Vagina (tissue), 2 donors: ENCODE measurements at regions not wholly inside any gene's neighbourhood (a gene's known extent, or its start where the extent isn't known, plus 50 kb on each side); places are given as distances from the start of the nearest gene placed in this dataset.

Experiments
- CTCF ChIP-seq, 3 experiments: fragments of 450-650 bp in 2 of 3; fragments of 200-600 bp in 1 of 3; sonication (generic) in 1 of 3; IDR thresholded peaks; one replicate each; pipeline ENCODE4 v1.5.1; 2017 to 2019; ENCODE audit warnings: antibody characterized with exemption in 3 of 3, mild to moderate bottlenecking in 2 of 3, moderate library complexity in 2 of 3
- POLR2AphosphoS5 ChIP-seq, 2 donors: sonication (generic); formaldehyde crosslinking; IDR thresholded peaks; one replicate each; pipeline ENCODE4 v1.9.0; 2017; ENCODE audit warnings: antibody characterized with exemption in 2 of 2, mild to moderate bottlenecking in 2 of 2, low read depth in 1 of 2; ENCODE audit not compliant: insufficient read depth in 1 of 2

GRCh38 chr2:118371515-118371914 lies 283.2 kb downstream of the INSIG2 start:
- TF ChIP-seq CTCF (IDR thresholded peaks at IDR 0.05) (no peak), POLR2AphosphoS5 (IDR thresholded peaks at IDR 0.05; ENCODE audit: insufficient read depth in 1 of 2, low read depth in 1 of 2) (no peak)
